Heart left ventricle (tissue), 16 donors: ENCODE measurements at regions not wholly inside any gene's neighbourhood (a gene's known extent, or its start where the extent isn't known, plus 50 kb on each side); places are given as distances from the start of the nearest gene placed in this dataset.
A peak's percentile ranks its signal among the peaks of the same experiment; 100 is the strongest.

Source experiments
- ATAC-seq, 4 donors: fragments of 200-7000 bp; cut with Tn5 transposase; one replicate each; pipeline ENCODE4 v1.9.1; 2020 to 2022; ENCODE audit warnings: moderate library complexity in 4 of 4, mild to moderate bottlenecking in 3 of 4, moderate number of reproducible peaks in 1 of 4
- DNase-seq, 5 donors: peaks; one replicate each; pipeline ENCODE4 v3.0.0-alpha.2; 2020
- H3K27ac ChIP-seq, 12 donors: fragments of 200-600 bp; sonication (generic) in 4 of 12; one replicate each; pipeline versions ENCODE4 v1.5.0 to v1.8.0; 2016 to 2022; ENCODE audit warnings: mild to moderate bottlenecking in 2 of 12
- H3K27me3 ChIP-seq, 9 donors: fragments of 200-600 bp; sonication (generic) in 2 of 9; one replicate each; pipeline versions ENCODE4 v1.5.1 to v1.8.0; 2016 to 2022; ENCODE audit warnings: mild to moderate bottlenecking in 3 of 9
- H3K36me3 ChIP-seq, 9 donors: fragments of 200-600 bp; sonication (generic) in 2 of 9; one replicate each; pipeline versions ENCODE4 v1.5.0 to v1.8.0; 2018 to 2022; ENCODE audit warnings: mild to moderate bottlenecking in 2 of 9
- H3K4me1 ChIP-seq, 12 donors: fragments of 200-600 bp; sonication (generic) in 4 of 12; one replicate each; pipeline versions ENCODE4 v1.5.0 to v1.8.0; 2016 to 2022; ENCODE audit warnings: mild to moderate bottlenecking in 3 of 12
- H3K4me3 ChIP-seq, 12 donors: fragments of 200-600 bp; sonication (generic) in 4 of 12; one replicate each; pipeline versions ENCODE4 v1.5.0 to v1.8.0; 2017 to 2022; ENCODE audit warnings: mild to moderate bottlenecking in 9 of 12, moderate library complexity in 4 of 12
- H3K9me3 ChIP-seq, 12 donors: fragments of 200-600 bp; sonication (generic) in 4 of 12; one replicate each; pipeline versions ENCODE4 v1.5.0 to v1.8.0; 2016 to 2022; ENCODE audit warnings: mild to moderate bottlenecking in 1 of 12
- CTCF ChIP-seq, 12 donors: fragments of 200-600 bp; sonication (generic) in 4 of 12; IDR thresholded peaks; one replicate each; pipeline versions ENCODE4 v1.5.0 to v1.8.0; 2018 to 2022; ENCODE audit warnings: antibody characterized with exemption in 12 of 12, mild to moderate bottlenecking in 5 of 12
- POLR2A ChIP-seq, 2 donors: fragments of 450-650 bp; IDR thresholded peaks; one replicate each; pipeline ENCODE4 v1.6.1; 2017; ENCODE audit warnings: antibody characterized with exemption in 2 of 2, mild to moderate bottlenecking in 2 of 2, moderate library complexity in 2 of 2
- WGBS, 4 donors: extraction: QIAGEN DNeasy Blood & Tissue Kit in 2 of 4; methylation state at CpG; one replicate each; pipeline versions ENCODE4 v1.1.5 to v1.1.7; 2013 to 2018; 5-methylcytosine and 5-hydroxymethylcytosine counted together
- intact Hi-C, 10 donors: fragments of 100-400 bp; cut with DNase I; formaldehyde crosslinking; loops; one replicate each; pipeline versions ENCODE4 v1.11.1 to v1.14.2; 2022
- donor health status: ischemic (EF 13 %, LVEDD 7.1; RV severe dilation, severe dysfunction).
- donor health status: healthy with polysubstance abuse.
- donor health status: DM: no; HTN: yes; CAD: no.
- donor health status: DM: no; HTN: no; CAD: no.
- donor health status: ischemic (EF 25% LVEDD 6.9; RV normal size, moderate dysfunction).
- donor health status: ischemic (EF 25% LVEDD 5.7; RV mildly dilated, moderate dysfunction).
- donor health status: healthy.
- donor health status: DM: yes; HTN: yes; CAD: no.
- donor health status: ischemic (EF 35%, LVEDD 5.7; RV mildly dilated, moderate dysfunction).
- donor health status: nonischemic (EF 11% LVEDD 7.7; RV severe dilation, severe dysfunction).
- donor health status: DM: yes; HTN: yes; CAD: no.
- donor health status: PGD.
- donor health status: ischemic (EF 29% LVEDD 5.4; RV normal size, mild dysfunction).
- donor health status: nonischemic (EF 23%, LVEDD 6.1; RV moderate dilation, normal function).

GRCh38 chr9:107703651-107704050 is 214.1 kb upstream of the KLF4 start:
- intact Hi-C loops = loop anchor here in 1 of 10 donors (10.0 kb wide), 1 partner anchor 111 kb away; no protein-coding TSS in a partner anchor
- Histone ChIP-seq H3K9me3 (peaks cover 0 to 5% (median 0%) of the 10 kb centered on the region in 12 donors), H3K36me3 (no peaks in the 10 kb centered on the region), H3K27me3 (no peaks in the 10 kb centered on the region), H3K4me3 (no peak overlapping the region), H3K27ac (no peak overlapping the region), H3K4me1 (peaks cover 0 to 22% (median 11%) of the 10 kb centered on the region in 12 donors)
- DNase-seq (no peak), ATAC-seq (peak in 1 of 4 donors; percentile 49)
- TF ChIP-seq POLR2A (IDR thresholded peaks at IDR 0.05) = no peak
- TF ChIP-seq CTCF (IDR thresholded peaks at IDR 0.05) = no peak

- ATAC-seq (no peak), DNase-seq (no peak)
- peaks cover 0 to 5% (median 0%) of the 10 kb centered on the region in 12 donors for H3K9me3 ChIP-seq
- H3K4me1 ChIP-seq = peaks cover 0 to 20% (median 9%) of the 10 kb centered on the region in 12 donors
- H3K27me3 ChIP-seq = no peaks in the 10 kb centered on the region
- H3K27ac ChIP-seq = peak overlapping the region in 1 of 12 donors; percentile 1
- peak overlapping the region in 3 of 12 donors; percentile 13 to 27 (median 15) for H3K4me3 ChIP-seq
- WGBS, 4 donors = 29 to 53% (median 41%) methylated on average over 5 of the region's 5 CpGs
- H3K36me3 ChIP-seq = no peaks in the 10 kb centered on the region
- intact Hi-C loops = loop anchor here in 1 of 10 donors (10.0 kb wide), 1 partner anchor 114 kb away; no protein-coding TSS in a partner anchor
- TF ChIP-seq POLR2A (IDR thresholded peaks at IDR 0.05) (no peak), CTCF (IDR thresholded peaks at IDR 0.05) (no peak)
Measured at GRCh38 chr9:107700847-107701246, 211.3 kb upstream of the KLF4 start.

- DNase-seq (no peak), ATAC-seq (no peak)
- H3K9me3 ChIP-seq = peaks cover 0 to 5% (median 0%) of the 10 kb centered on the region in 12 donors
- WGBS, 4 donors = 69 to 72% (median 71%) methylated on average over 6 of the region's 6 CpGs
- intact Hi-C loops = loop anchor here in 1 of 10 donors (10.0 kb wide), 1 partner anchor 64 kb away; no protein-coding TSS in a partner anchor
- no peaks in the 10 kb centered on the region for H3K27me3 ChIP-seq
- no peaks in the 10 kb centered on the region for H3K36me3 ChIP-seq
- TF ChIP-seq CTCF (IDR thresholded peaks at IDR 0.05) = no peak
- no peak overlapping the region for H3K4me3 ChIP-seq
- no peak overlapping the region for H3K27ac ChIP-seq
- H3K4me1 ChIP-seq = peaks cover 0 to 27% (median 9%) of the 10 kb centered on the region in 12 donors
Measured at GRCh38 chr9:107699231-107699630, 209.7 kb upstream of the KLF4 start.

GRCh38 chr9:107698779-107699178 is 209.2 kb upstream of the KLF4 start:
- peaks cover 0 to 27% (median 8%) of the 10 kb centered on the region in 12 donors for H3K4me1 ChIP-seq
- ATAC-seq (no peak), DNase-seq (no peak)
- 65 to 69% (median 66%) methylated on average over 4 of the region's 4 CpGs for WGBS, 4 donors
- no peaks in the 10 kb centered on the region for H3K36me3 ChIP-seq
- H3K27me3 ChIP-seq = no peaks in the 10 kb centered on the region
- no peak for TF ChIP-seq POLR2A (IDR thresholded peaks at IDR 0.05)
- no peak for TF ChIP-seq CTCF (IDR thresholded peaks at IDR 0.05)
- peaks cover 0 to 5% (median 0%) of the 10 kb centered on the region in 12 donors for H3K9me3 ChIP-seq
- H3K4me3 ChIP-seq = no peak overlapping the region
- H3K27ac ChIP-seq = no peak overlapping the region
- intact Hi-C loops = loop anchor here in 1 of 10 donors (10.0 kb wide), 1 partner anchor 64 kb away; no protein-coding TSS in a partner anchor
